B cell (primary cell): ENCODE measurements at regions not wholly inside any gene's neighbourhood (a gene's known extent, or its start where the extent isn't known, plus 50 kb on each side); places are given as distances from the start of the nearest gene placed in this dataset.

Experiments
- ATAC-seq: fragments of 200-7000 bp; cut with Tn5 transposase; one replicate; pipeline ENCODE4 v1.10.0; 2021; ENCODE audit warnings: low read depth, mild to moderate bottlenecking, moderate number of reproducible peaks, moderate library complexity
- CTCF ChIA-PET: fragments of 350-600 bp; sonication (Branson Sonifier 250); formaldehyde crosslinking; loops from one replicate; lab custom pipeline; 2021; ENCODE audit warnings: antibody characterized with exemption, inconsistent platforms; lab: Charles Lee
- POLR2A ChIA-PET: fragments of 350-600 bp; sonication (Branson Sonifier 250); formaldehyde crosslinking; loops from one replicate; lab custom pipeline; 2021; ENCODE audit warnings: antibody characterized with exemption; lab: Charles Lee
- DNase-seq: peaks from one replicate; pipeline ENCODE4 v3.0.0; 2013
- H2AFZ ChIP-seq: 2 replicates; pipeline ENCODE4 v1.6.1; 2012; ENCODE audit warnings: mild to moderate bottlenecking, low read depth, low read length; ENCODE audit not compliant: insufficient read depth, poor library complexity, severe bottlenecking
- H3K27ac ChIP-seq, 2 donors: 1 replicate in 1 of 2; 2 replicates in 1 of 2; pipeline ENCODE4 v1.5.1; 2012 to 2013; ENCODE audit warnings: low read length in 2 of 2, mild to moderate bottlenecking in 2 of 2, moderate library complexity in 1 of 2
- H3K27me3 ChIP-seq, 4 experiments: fragments of 200-600 bp in 1 of 4; sonication (generic) in 1 of 4; replicated peaks in 1 of 4; 1 replicate in 2 of 4; 2 replicates in 2 of 4; pipeline versions ENCODE4 v1.6.1 to v1.7.0; 2013 to 2016; ENCODE audit warnings: low read length in 3 of 4, mild to moderate bottlenecking in 2 of 4, mixed read lengths in 1 of 4, moderate library complexity in 1 of 4; ENCODE audit not compliant: insufficient read depth in 4 of 4, control insufficient read depth in 3 of 4; ENCODE audit errors: control extremely low read depth in 1 of 4
- H3K36me3 ChIP-seq, 2 experiments: replicated peaks in 1 of 2; 1 replicate in 1 of 2; 2 replicates in 1 of 2; pipeline versions ENCODE4 v1.6.1 to v1.7.1; 2013; ENCODE audit warnings: low read length in 1 of 2; ENCODE audit not compliant: insufficient read depth in 2 of 2, control insufficient read depth in 1 of 2; ENCODE audit errors: control extremely low read depth in 1 of 2, extremely low read depth in 1 of 2
- H3K4me1 ChIP-seq, 2 donors: fragments of 200-600 bp in 1 of 2; sonication (generic) in 1 of 2; 1 replicate in 1 of 2; 2 replicates in 1 of 2; pipeline versions ENCODE4 v1.5.1 to v1.6.1; 2013 to 2017; ENCODE audit warnings: low read length in 2 of 2; ENCODE audit not compliant: control insufficient read depth in 2 of 2, insufficient read depth in 2 of 2
- H3K4me2 ChIP-seq: replicated peaks from 2 replicates; pipeline ENCODE3; 2012; ENCODE audit warnings: mild to moderate bottlenecking, low read depth, low read length; ENCODE audit not compliant: poor library complexity, severe bottlenecking
- H3K4me3 ChIP-seq, 5 experiments: fragments of 200-600 bp in 1 of 5; sonication (generic) in 1 of 5; 1 replicate in 3 of 5; 2 replicates in 2 of 5; pipeline versions ENCODE4 v1.5.1 to v1.7.0; 2011 to 2016; ENCODE audit warnings: low read length in 4 of 5, mild to moderate bottlenecking in 4 of 5, low read depth in 2 of 5, control low read depth in 1 of 5, moderate library complexity in 1 of 5; ENCODE audit not compliant: insufficient read depth in 1 of 5; ENCODE audit errors: control extremely low read depth in 1 of 5, extremely low read depth in 1 of 5
- H3K79me2 ChIP-seq: fragments of 200-600 bp; sonication (generic); one replicate; pipeline ENCODE4 v1.6.0; 2016; ENCODE audit warnings: low read length; ENCODE audit not compliant: control insufficient read depth, insufficient read depth
- H3K9ac ChIP-seq: fragments of 200-600 bp; sonication (generic); 2 replicates; pipeline ENCODE4 v1.6.1; 2017; ENCODE audit warnings: mild to moderate bottlenecking, low read length, moderate library complexity
- H3K9me3 ChIP-seq, 3 donors: one replicate each; pipeline versions ENCODE4 v1.6.1 to v1.7.1; 2013; ENCODE audit warnings: low read length in 2 of 3; ENCODE audit not compliant: control insufficient read depth in 2 of 3, insufficient read depth in 1 of 3; ENCODE audit errors: control extremely low read depth in 1 of 3
- H4K20me1 ChIP-seq: 2 replicates; pipeline ENCODE4 v1.6.0; 2012; ENCODE audit warnings: mild to moderate bottlenecking, low read length; ENCODE audit not compliant: insufficient read depth, control insufficient read depth, poor library complexity, severe bottlenecking
- H3K27ac Mint-ChIP-seq: one replicate; pipeline ENCODE4 v1.8.0; 2021; ENCODE audit warnings: mixed read lengths
- H3K27me3 Mint-ChIP-seq: one replicate; pipeline ENCODE4 v1.8.0; 2021; ENCODE audit warnings: mixed read lengths
- H3K4me1 Mint-ChIP-seq: one replicate; pipeline ENCODE4 v1.8.0; 2021; ENCODE audit warnings: mixed read lengths
- H3K4me3 Mint-ChIP-seq: one replicate; pipeline ENCODE4 v1.8.0; 2021; ENCODE audit warnings: mixed read lengths
- H3K9me3 Mint-ChIP-seq: one replicate; pipeline ENCODE4 v1.8.0; 2022; ENCODE audit warnings: mixed read lengths; ENCODE audit not compliant: insufficient read depth
- CTCF ChIP-seq: fragments of 200-600 bp; IDR thresholded peaks from one replicate; pipeline ENCODE4 v1.8.0; 2022; ENCODE audit warnings: antibody characterized with exemption, mild to moderate bottlenecking
- EZH2 ChIP-seq: IDR thresholded peaks from 2 replicates; pipeline ENCODE4 v1.6.1; 2012; ENCODE audit warnings: borderline replicate concordance, low read depth, mild to moderate bottlenecking, moderate library complexity, low read length; ENCODE audit not compliant: insufficient read depth, poor library complexity, severe bottlenecking
- WGBS: methylation state at CpG from one replicate; pipeline ENCODE4 v1.1.5; 2013; ENCODE audit warnings: missing lambda C conversion rate; ENCODE audit not compliant: insufficient coverage; 5-methylcytosine and 5-hydroxymethylcytosine counted together
- intact Hi-C: fragments of 100-400 bp; cut with micrococcal nuclease; formaldehyde crosslinking; loops from one replicate; pipeline ENCODE4 v1.10.0; 2022

GRCh38 chr5:118456085-118456484 is 532.3 kb downstream of the DTWD2 start:
- no peaks in the 10 kb centered on the region for H3K9me3 ChIP-seq
- H3K27me3 ChIP-seq, result no peaks in the 10 kb centered on the region
- DNase-seq (no peak), ATAC-seq (no peak)
- H3K4me3 ChIP-seq, result no peak overlapping the region
- no peaks in the 10 kb centered on the region for H3K36me3 ChIP-seq
- H3K27ac ChIP-seq, result no peak overlapping the region
- H3K4me3 Mint-ChIP-seq, result no peak overlapping the region
- H3K79me2 ChIP-seq, result no peaks in the 10 kb centered on the region
- no peak overlapping the region for H3K4me2 ChIP-seq
- CTCF ChIA-PET, result no interaction called here
- intact Hi-C loops, result no loop called here
- no peaks in the 10 kb centered on the region for H3K27me3 Mint-ChIP-seq
- H3K4me1 Mint-ChIP-seq, result no peaks in the 10 kb centered on the region
- POLR2A ChIA-PET, result no interaction called here
- no peak overlapping the region for H3K9ac ChIP-seq
- H2AFZ ChIP-seq, result no peak overlapping the region
- H4K20me1 ChIP-seq, result no peaks in the 10 kb centered on the region
- 80% methylated on average over 1 of the region's 1 CpG for WGBS
- H3K4me1 ChIP-seq, result no peaks in the 10 kb centered on the region
- TF ChIP-seq CTCF (no peak), EZH2 (no peak)
- peaks cover 2% of the 10 kb centered on the region for H3K9me3 Mint-ChIP-seq
- no peak overlapping the region for H3K27ac Mint-ChIP-seq

DNA sequence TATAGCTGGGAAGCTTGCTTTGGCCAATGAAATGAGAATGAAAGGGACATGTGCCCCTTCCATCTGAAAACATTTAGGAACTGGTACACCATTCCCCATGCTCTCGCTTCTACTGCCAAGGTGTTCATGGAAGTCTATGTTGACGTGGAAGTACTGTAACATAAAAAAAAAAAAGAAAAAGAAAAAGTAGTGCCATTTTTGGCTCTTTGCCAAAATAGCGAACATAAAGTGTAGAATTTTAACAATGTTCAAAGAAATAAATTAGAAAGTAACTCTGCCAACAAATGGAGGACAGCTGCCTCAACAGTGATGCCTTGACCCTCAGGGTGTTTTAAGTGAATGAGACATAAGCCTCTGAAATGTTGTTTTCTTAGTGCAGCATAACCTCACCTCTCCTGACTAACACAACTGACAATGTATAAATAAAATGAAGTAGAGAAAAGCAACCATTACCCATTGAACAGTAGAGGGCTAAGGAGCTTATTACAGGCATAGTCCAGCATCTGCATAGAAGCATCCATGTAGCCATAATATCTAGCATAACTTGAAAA is 536.6 kb downstream of the DTWD2 start:
- Histone ChIP-seq H3K27me3 (no peaks in the 10 kb centered on the region), H3K9me3 (no peaks in the 10 kb centered on the region), H3K36me3 (no peaks in the 10 kb centered on the region), H3K4me2 (no peak overlapping the region), H3K4me3 (no peak overlapping the region), H3K79me2 (no peaks in the 10 kb centered on the region), H3K9ac (no peak overlapping the region), H3K27ac (no peak overlapping the region), H3K4me1 (no peaks in the 10 kb centered on the region), H2AFZ (no peak overlapping the region), H4K20me1 (no peaks in the 10 kb centered on the region)
- Mint-ChIP-seq H3K4me1 (no peaks in the 10 kb centered on the region), H3K9me3 (peaks cover 2% of the 10 kb centered on the region), H3K27ac (no peak overlapping the region), H3K27me3 (no peaks in the 10 kb centered on the region), H3K4me3 (no peak overlapping the region)
- intact Hi-C loops, result no loop called here
- POLR2A ChIA-PET, result no interaction called here
- DNase-seq (no peak), ATAC-seq (no peak)
- WGBS, result no CpG with 5 or more reads among the region's 3 CpGs
- CTCF ChIA-PET, result no interaction called here
- TF ChIP-seq CTCF, result no peak
- TF ChIP-seq EZH2, result no peak
